HEK293 (cell line): ENCODE measurements at regions not wholly inside any gene's neighbourhood (a gene's known extent, or its start where the extent isn't known, plus 50 kb on each side); places are given as distances from the start of the nearest gene placed in this dataset.
"Not testable (repeated sequence)": the region's sequence is repeated elsewhere in the genome, so short reads cannot be mapped to it uniquely, and the experiment has no call there.

ENCODE experiments used
- CTCF ChIP-seq: fragments of 450-650 bp; formaldehyde crosslinking; IDR thresholded peaks from 2 replicates; pipeline ENCODE4 v1.5.1; 2016; ENCODE audit warnings: missing biosample characterization, missing genetic modification characterization
- ELK4 ChIP-seq: IDR thresholded peaks from 2 replicates; pipeline ENCODE4 v1.6.1; 2011; ENCODE audit warnings: mild to moderate bottlenecking, low read depth, low read length, borderline replicate concordance
- KLF17 ChIP-seq: fragments of 450-650 bp; formaldehyde crosslinking; IDR thresholded peaks from 2 replicates; pipeline ENCODE4 v1.5.1; 2016; ENCODE audit warnings: missing biosample characterization, missing genetic modification characterization
- PBX3 ChIP-seq: sonication (generic); formaldehyde crosslinking; IDR thresholded peaks from 2 replicates; pipeline ENCODE4 v1.8.1; 2022; ENCODE audit warnings: mild to moderate bottlenecking, moderate library complexity, missing genetic modification reagents
- ZBTB8A ChIP-seq: fragments of 450-650 bp; formaldehyde crosslinking; IDR thresholded peaks from 2 replicates; pipeline ENCODE4 v1.5.1; 2016; ENCODE audit warnings: missing biosample characterization, missing genetic modification characterization
- ZFP3 ChIP-seq: fragments of 450-650 bp; formaldehyde crosslinking; IDR thresholded peaks from 2 replicates; pipeline ENCODE4 v1.5.1; 2016; ENCODE audit warnings: low read depth, missing biosample characterization, missing genetic modification characterization
- ZNF146 ChIP-seq: fragments of 450-650 bp; formaldehyde crosslinking; IDR thresholded peaks from 2 replicates; pipeline ENCODE4 v1.5.1; 2016; ENCODE audit warnings: missing biosample characterization, missing genetic modification characterization
- ZNF157 ChIP-seq: fragments of 450-650 bp; formaldehyde crosslinking; IDR thresholded peaks from 2 replicates; pipeline ENCODE4 v1.5.1; 2016; ENCODE audit warnings: missing biosample characterization, missing genetic modification characterization
- ZNF274 ChIP-seq, 2 experiments: fragments of 200-500 bp in 1 of 2; fragments of 450-650 bp in 1 of 2; sonication (Bioruptor generic) in 1 of 2; formaldehyde crosslinking in 1 of 2; IDR thresholded peaks; 2 replicates each; pipeline versions ENCODE4 v1.5.1 to v1.6.1; 2014 to 2016; ENCODE audit warnings: borderline replicate concordance in 1 of 2, inconsistent platforms in 1 of 2, low read length in 1 of 2, missing biosample characterization in 1 of 2, missing genetic modification characterization in 1 of 2
- ZNF48 ChIP-seq: fragments of 450-650 bp; formaldehyde crosslinking; IDR thresholded peaks from 2 replicates; pipeline ENCODE4 v1.5.1; 2016; ENCODE audit warnings: missing biosample characterization, missing genetic modification characterization
- ZNF639 ChIP-seq: fragments of 450-650 bp; formaldehyde crosslinking; IDR thresholded peaks from 2 replicates; pipeline ENCODE4 v1.5.1; 2016; ENCODE audit warnings: missing biosample characterization, missing genetic modification characterization
- ZNF660 ChIP-seq: fragments of 450-650 bp; IDR thresholded peaks from 2 replicates; pipeline ENCODE4 v1.5.1; 2018; ENCODE audit warnings: missing biosample characterization, mild to moderate bottlenecking, missing genetic modification characterization

GRCh38 chr1:181893150-181893549 lies 168.4 kb downstream of the ZNF648 start:
- not testable (repeated sequence) for TF ChIP-seq CTCF (tag by site-specific recombination); ZBTB8A (tag by site-specific recombination); ZNF274 (IDR thresholded peaks at IDR 0.05; ENCODE audit: low read length); ZNF274 (tag by site-specific recombination; IDR thresholded peaks at IDR 0.05; ENCODE audit: borderline replicate concordance); KLF17 (tag by site-specific recombination); ELK4; ZFP3; ZNF639 (tag by site-specific recombination); ZNF48 (tag by site-specific recombination); ZNF157; ZNF660 (tag by site-specific recombination); PBX3 (CRISPR knock-in tag)
- TF ChIP-seq ZNF146 (tag by site-specific recombination), result peak; percentile 85
